ENCODE measurements at regions not wholly inside any gene's neighbourhood (a gene's known extent, or its start where the extent isn't known, plus 50 kb on each side); places are given as distances from the start of the nearest gene placed in this dataset.
"Not testable (repeated sequence)": the region's sequence is repeated elsewhere in the genome, so short reads cannot be mapped to it uniquely, and the experiment has no call there.

- Mint-ChIP-seq H3K4me3 (ENCODE audit: low read depth) (no peak overlapping the region), H3K9me3 (ENCODE audit: low read depth) (peaks cover 3% of the 10 kb centered on the region), H3K4me1 (ENCODE audit: low read depth) (peaks cover 7% of the 10 kb centered on the region), H3K27ac (no peak overlapping the region), H3K36me3 (ENCODE audit: insufficient read depth) (no peaks in the 10 kb centered on the region), H3K27me3 (no peaks in the 10 kb centered on the region)
- no peak for TF ChIP-seq CTCF (IDR thresholded peaks at IDR 0.05; ENCODE audit: unreplicated experiment)
- no peak for DNase-seq (ENCODE audit: low spot score, unreplicated experiment)
These were observed 466.8 kb upstream of the GRIN3A start for GRCh38 chr9:102205251-102205650.

- Mint-ChIP-seq H3K27ac (no peak overlapping the region), H3K9me3 (ENCODE audit: low read depth) (peaks cover 3% of the 10 kb centered on the region), H3K4me1 (ENCODE audit: low read depth) (peaks cover 5% of the 10 kb centered on the region), H3K27me3 (no peaks in the 10 kb centered on the region), H3K4me3 (ENCODE audit: low read depth) (no peak overlapping the region), H3K36me3 (ENCODE audit: insufficient read depth) (no peaks in the 10 kb centered on the region)
- TF ChIP-seq CTCF (IDR thresholded peaks at IDR 0.05; ENCODE audit: unreplicated experiment): no peak
- no peak for DNase-seq (ENCODE audit: low spot score, unreplicated experiment)
These were observed 463.7 kb upstream of the GRIN3A start for GRCh38 chr9:102202126-102202525.

GRCh38 chr9:102185962-102186361 is 447.5 kb upstream of the GRIN3A start:
- peaks cover 2% of the 10 kb centered on the region for H3K4me1 Mint-ChIP-seq (ENCODE audit: low read depth)
- no peak overlapping the region for H3K4me3 Mint-ChIP-seq (ENCODE audit: low read depth)
- H3K27ac Mint-ChIP-seq: no peak overlapping the region
- peaks cover 5% of the 10 kb centered on the region for H3K9me3 Mint-ChIP-seq (ENCODE audit: low read depth)
- TF ChIP-seq CTCF (IDR thresholded peaks at IDR 0.05; ENCODE audit: unreplicated experiment): no peak
- no peak for DNase-seq (ENCODE audit: low spot score, unreplicated experiment)
- H3K27me3 Mint-ChIP-seq: no peaks in the 10 kb centered on the region
- H3K36me3 Mint-ChIP-seq (ENCODE audit: insufficient read depth): no peaks in the 10 kb centered on the region

GRCh38 chr9:102185371-102185770 is 446.9 kb upstream of the GRIN3A start:
- DNase-seq (ENCODE audit: low spot score, unreplicated experiment): no peak
- no peaks in the 10 kb centered on the region for H3K27me3 Mint-ChIP-seq
- no peak overlapping the region for H3K27ac Mint-ChIP-seq
- H3K36me3 Mint-ChIP-seq (ENCODE audit: insufficient read depth): no peaks in the 10 kb centered on the region
- peaks cover 2% of the 10 kb centered on the region for H3K4me1 Mint-ChIP-seq (ENCODE audit: low read depth)
- peaks cover 5% of the 10 kb centered on the region for H3K9me3 Mint-ChIP-seq (ENCODE audit: low read depth)
- TF ChIP-seq CTCF (IDR thresholded peaks at IDR 0.05; ENCODE audit: unreplicated experiment): no peak
- H3K4me3 Mint-ChIP-seq (ENCODE audit: low read depth): no peak overlapping the region

GRCh38 chr9:102178811-102179210 is 440.4 kb upstream of the GRIN3A start:
- H3K27me3 Mint-ChIP-seq: no peaks in the 10 kb centered on the region
- no peak overlapping the region for H3K27ac Mint-ChIP-seq
- TF ChIP-seq CTCF (IDR thresholded peaks at IDR 0.05; ENCODE audit: unreplicated experiment): no peak
- no peak overlapping the region for H3K4me3 Mint-ChIP-seq (ENCODE audit: low read depth)
- H3K9me3 Mint-ChIP-seq (ENCODE audit: low read depth): peaks cover 15% of the 10 kb centered on the region
- no peaks in the 10 kb centered on the region for H3K4me1 Mint-ChIP-seq (ENCODE audit: low read depth)
- no peaks in the 10 kb centered on the region for H3K36me3 Mint-ChIP-seq (ENCODE audit: insufficient read depth)
- DNase-seq (ENCODE audit: low spot score, unreplicated experiment): no peak

- peaks cover 18% of the 10 kb centered on the region for H3K9me3 Mint-ChIP-seq (ENCODE audit: low read depth)
- H3K4me1 Mint-ChIP-seq (ENCODE audit: low read depth); H3K4me3 Mint-ChIP-seq (ENCODE audit: low read depth); H3K27ac Mint-ChIP-seq; H3K27me3 Mint-ChIP-seq; DNase-seq (ENCODE audit: low spot score, unreplicated experiment); H3K36me3 Mint-ChIP-seq (ENCODE audit: insufficient read depth): not testable (repeated sequence)
These were observed 435.8 kb upstream of the GRIN3A start for GRCh38 chr9:102174202-102174601.
